ENCODE measurements at regions not wholly inside any gene's neighbourhood (a gene's known extent, or its start where the extent isn't known, plus 50 kb on each side); places are given as distances from the start of the nearest gene placed in this dataset.
A peak's percentile ranks its signal among the peaks of the same experiment; 100 is the strongest.

DNA sequence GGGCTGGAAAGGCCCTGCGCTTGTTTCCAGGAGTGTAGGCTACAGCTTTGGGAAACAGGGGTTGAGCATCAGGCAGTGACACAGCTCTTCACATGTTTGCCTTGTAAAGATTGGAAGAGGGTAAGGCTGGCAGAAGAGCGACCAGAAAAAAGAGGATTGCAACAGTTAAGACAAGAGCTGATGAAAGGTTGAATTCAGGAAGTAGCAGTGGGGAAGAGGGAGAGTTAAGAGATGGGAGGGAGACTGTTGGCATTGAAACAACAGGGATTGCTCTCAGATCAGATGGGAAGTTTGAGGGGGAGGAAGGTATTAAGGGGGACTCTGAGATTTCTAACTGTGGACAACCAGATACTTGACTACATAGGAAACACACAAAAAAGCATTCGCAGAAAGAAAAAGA lies 96.9 kb downstream of the CTAGE1 start:
- Histone ChIP-seq H3K4me2 (no peak overlapping the region), H2AFZ (no peak overlapping the region), H3K27me3 (no peaks in the 10 kb centered on the region), H3K9me2 (replicated peaks; ENCODE audit: insufficient read depth) (no peaks in the 10 kb centered on the region), H3K36me3 (replicated peaks; ENCODE audit: insufficient read depth, low read depth) (no peaks in the 10 kb centered on the region), H3K4me1 (ENCODE audit: insufficient read depth) (peaks cover 24% of the 10 kb centered on the region), H3K79me2 (no peaks in the 10 kb centered on the region), H3K27ac (peak overlapping the region; percentile 70), H3K4me3 (no peak overlapping the region), H3K9me3 (ENCODE audit: low read depth) (no peaks in the 10 kb centered on the region), H4K20me1 (ENCODE audit: insufficient read depth, poor library complexity, severe bottlenecking) (no peaks in the 10 kb centered on the region)
- DNase-seq (ENCODE audit: low spot score) = no peak
- 89% methylated on average over 3 of the region's 3 CpGs for WGBS (ENCODE audit: low lambda C conversion rate, missing lambda C conversion rate)
- TF ChIP-seq EZH2 (IDR thresholded peaks at IDR 0.05; ENCODE audit: borderline replicate concordance) = no peak
- TF ChIP-seq, protein P1, sequence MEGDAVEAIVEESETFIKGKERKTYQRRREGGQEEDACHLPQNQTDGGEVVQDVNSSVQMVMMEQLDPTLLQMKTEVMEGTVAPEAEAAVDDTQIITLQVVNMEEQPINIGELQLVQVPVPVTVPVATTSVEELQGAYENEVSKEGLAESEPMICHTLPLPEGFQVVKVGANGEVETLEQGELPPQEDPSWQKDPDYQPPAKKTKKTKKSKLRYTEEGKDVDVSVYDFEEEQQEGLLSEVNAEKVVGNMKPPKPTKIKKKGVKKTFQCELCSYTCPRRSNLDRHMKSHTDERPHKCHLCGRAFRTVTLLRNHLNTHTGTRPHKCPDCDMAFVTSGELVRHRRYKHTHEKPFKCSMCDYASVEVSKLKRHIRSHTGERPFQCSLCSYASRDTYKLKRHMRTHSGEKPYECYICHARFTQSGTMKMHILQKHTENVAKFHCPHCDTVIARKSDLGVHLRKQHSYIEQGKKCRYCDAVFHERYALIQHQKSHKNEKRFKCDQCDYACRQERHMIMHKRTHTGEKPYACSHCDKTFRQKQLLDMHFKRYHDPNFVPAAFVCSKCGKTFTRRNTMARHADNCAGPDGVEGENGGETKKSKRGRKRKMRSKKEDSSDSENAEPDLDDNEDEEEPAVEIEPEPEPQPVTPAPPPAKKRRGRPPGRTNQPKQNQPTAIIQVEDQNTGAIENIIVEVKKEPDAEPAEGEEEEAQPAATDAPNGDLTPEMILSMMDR (IDR thresholded peaks at IDR 0.05; ENCODE audit: poor library complexity) = no peak
- no peak for TF ChIP-seq EZH2phosphoT487 (IDR thresholded peaks at IDR 0.05; ENCODE audit: low read depth, severe bottlenecking, unreplicated experiment)

DNA sequence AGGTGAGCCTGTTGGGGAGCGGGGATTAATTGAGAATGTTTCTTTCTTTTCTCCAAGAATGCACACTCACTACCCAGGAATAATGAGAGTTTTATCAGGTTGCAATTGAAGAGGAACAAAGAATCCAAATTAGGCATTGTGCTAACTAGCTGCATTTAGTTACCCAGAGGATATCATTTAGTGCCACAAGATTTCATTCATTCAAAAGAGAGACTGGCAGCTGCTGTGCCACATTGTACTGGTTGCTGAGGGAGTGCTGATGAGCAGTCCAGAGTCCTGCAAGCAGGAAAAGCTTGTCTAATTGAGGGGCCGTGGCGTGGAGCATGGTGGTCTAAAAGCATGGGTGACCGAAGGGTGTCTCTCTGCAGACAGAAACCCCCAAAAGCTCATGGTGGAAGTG lies 97.6 kb downstream of the CTAGE1 start:
- H4K20me1 ChIP-seq (ENCODE audit: insufficient read depth, poor library complexity, severe bottlenecking) = no peaks in the 10 kb centered on the region
- no peaks in the 10 kb centered on the region for H3K9me3 ChIP-seq (ENCODE audit: low read depth)
- no peak for DNase-seq (ENCODE audit: low spot score)
- H3K27me3 ChIP-seq = no peaks in the 10 kb centered on the region
- no peak overlapping the region for H3K27ac ChIP-seq
- no peak for TF ChIP-seq EZH2 (IDR thresholded peaks at IDR 0.05; ENCODE audit: borderline replicate concordance)
- TF ChIP-seq, protein P1 (IDR thresholded peaks at IDR 0.05; ENCODE audit: poor library complexity) = no peak
- no peak for TF ChIP-seq EZH2phosphoT487 (IDR thresholded peaks at IDR 0.05; ENCODE audit: low read depth, severe bottlenecking, unreplicated experiment)
- no peak overlapping the region for H3K4me2 ChIP-seq
- H3K36me3 ChIP-seq (replicated peaks; ENCODE audit: insufficient read depth, low read depth) = no peaks in the 10 kb centered on the region
- 72% methylated on average over 4 of the region's 4 CpGs for WGBS (ENCODE audit: low lambda C conversion rate, missing lambda C conversion rate)
- H3K4me1 ChIP-seq (ENCODE audit: insufficient read depth) = peaks cover 24% of the 10 kb centered on the region
- no peak overlapping the region for H3K4me3 ChIP-seq
- no peak overlapping the region for H2AFZ ChIP-seq
- no peaks in the 10 kb centered on the region for H3K9me2 ChIP-seq (replicated peaks; ENCODE audit: insufficient read depth)
- no peaks in the 10 kb centered on the region for H3K79me2 ChIP-seq

DNA sequence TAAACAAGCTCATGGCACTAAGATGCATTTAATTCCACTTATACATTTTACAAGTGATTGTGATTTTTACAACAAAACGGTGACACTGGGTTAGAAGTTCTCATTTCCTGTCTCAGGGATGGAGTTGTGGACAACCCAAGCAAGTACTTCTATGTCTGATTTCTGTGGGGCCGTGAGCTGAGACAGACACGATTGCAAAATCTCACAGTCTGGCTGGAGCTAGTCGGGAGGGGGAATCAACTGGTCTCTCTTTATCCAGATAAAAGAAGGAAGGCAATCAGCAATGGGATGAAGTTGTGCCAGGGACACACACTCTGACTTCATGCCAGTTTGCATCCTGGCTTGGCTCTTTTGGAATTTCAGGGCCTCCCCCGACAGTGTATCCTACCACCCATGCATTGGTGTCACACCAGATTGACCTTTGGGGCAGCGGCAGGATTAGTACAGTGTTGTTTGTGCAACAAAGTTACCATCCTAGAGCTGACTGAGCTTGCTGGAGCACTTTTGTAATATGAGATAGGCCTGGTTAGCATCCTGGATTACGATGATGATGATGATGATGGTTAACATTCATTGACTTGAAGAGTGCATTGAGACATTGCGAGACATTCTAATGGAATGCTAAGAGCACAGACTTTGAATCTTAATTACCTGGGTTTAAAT lies 98.8 kb downstream of the CTAGE1 start:
- no peaks in the 10 kb centered on the region for H3K27me3 ChIP-seq
- no peak overlapping the region for H2AFZ ChIP-seq
- peak; percentile 58 for DNase-seq (ENCODE audit: low spot score)
- no peak overlapping the region for H3K4me3 ChIP-seq
- H3K4me2 ChIP-seq = peak overlapping the region; percentile 53
- H3K27ac ChIP-seq = peak overlapping the region; percentile 61
- no peaks in the 10 kb centered on the region for H4K20me1 ChIP-seq (ENCODE audit: insufficient read depth, poor library complexity, severe bottlenecking)
- H3K79me2 ChIP-seq = no peaks in the 10 kb centered on the region
- no peaks in the 10 kb centered on the region for H3K36me3 ChIP-seq (replicated peaks; ENCODE audit: insufficient read depth, low read depth)
- TF ChIP-seq, protein P1 (IDR thresholded peaks at IDR 0.05; ENCODE audit: poor library complexity) = no peak
- TF ChIP-seq EZH2 (IDR thresholded peaks at IDR 0.05; ENCODE audit: borderline replicate concordance) (no peak), EZH2phosphoT487 (IDR thresholded peaks at IDR 0.05; ENCODE audit: low read depth, severe bottlenecking, unreplicated experiment) (no peak)
- no peaks in the 10 kb centered on the region for H3K9me3 ChIP-seq (ENCODE audit: low read depth)
- H3K4me1 ChIP-seq (ENCODE audit: insufficient read depth) = peaks cover 12% of the 10 kb centered on the region
- 41% methylated on average over 8 of the region's 8 CpGs for WGBS (ENCODE audit: low lambda C conversion rate, missing lambda C conversion rate)
- no peaks in the 10 kb centered on the region for H3K9me2 ChIP-seq (replicated peaks; ENCODE audit: insufficient read depth)

Measured in hepatocyte (in vitro differentiated cells).